ENCODE measurements at regions not wholly inside any gene's neighbourhood (a gene's known extent, or its start where the extent isn't known, plus 50 kb on each side); places are given as distances from the start of the nearest gene placed in this dataset.

DNA sequence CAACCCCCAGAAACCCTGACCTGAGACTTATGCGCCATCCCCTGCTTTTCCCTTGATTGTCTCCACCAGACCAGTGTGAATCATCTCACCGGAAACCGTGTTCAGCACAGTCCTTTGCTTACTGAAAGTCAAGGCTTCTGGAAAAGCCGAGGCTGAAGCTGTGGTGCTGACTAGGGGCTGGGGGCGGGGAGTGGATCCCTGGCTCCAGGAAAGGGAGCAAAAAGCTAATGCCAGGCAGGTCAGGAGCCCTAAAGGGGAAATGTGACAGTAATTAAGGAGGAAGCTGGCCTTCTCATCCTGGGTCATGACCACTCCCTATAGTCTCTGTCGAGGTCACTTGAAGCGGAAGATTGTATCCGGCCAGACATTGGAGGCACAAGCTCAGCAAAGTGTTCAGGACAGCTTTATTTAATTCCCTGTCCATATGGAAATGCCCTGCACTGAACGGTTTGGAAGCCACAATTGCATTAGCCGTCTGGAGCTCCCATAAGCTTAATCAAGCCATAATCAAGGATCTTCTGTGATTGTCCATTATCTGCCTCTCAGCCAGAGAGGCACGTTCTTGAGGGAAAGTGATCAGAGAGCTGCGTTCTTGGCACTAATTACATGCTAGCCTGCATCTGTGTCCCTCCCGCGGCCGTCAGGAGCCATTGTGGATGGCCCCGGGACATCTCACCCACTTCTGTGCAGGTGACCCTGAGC is 403.6 kb downstream of the RRAGC start:
- no peak overlapping the region for H3K27ac ChIP-seq
- TF ChIP-seq ZFX (IDR thresholded peaks at IDR 0.05), result no peak

DNA sequence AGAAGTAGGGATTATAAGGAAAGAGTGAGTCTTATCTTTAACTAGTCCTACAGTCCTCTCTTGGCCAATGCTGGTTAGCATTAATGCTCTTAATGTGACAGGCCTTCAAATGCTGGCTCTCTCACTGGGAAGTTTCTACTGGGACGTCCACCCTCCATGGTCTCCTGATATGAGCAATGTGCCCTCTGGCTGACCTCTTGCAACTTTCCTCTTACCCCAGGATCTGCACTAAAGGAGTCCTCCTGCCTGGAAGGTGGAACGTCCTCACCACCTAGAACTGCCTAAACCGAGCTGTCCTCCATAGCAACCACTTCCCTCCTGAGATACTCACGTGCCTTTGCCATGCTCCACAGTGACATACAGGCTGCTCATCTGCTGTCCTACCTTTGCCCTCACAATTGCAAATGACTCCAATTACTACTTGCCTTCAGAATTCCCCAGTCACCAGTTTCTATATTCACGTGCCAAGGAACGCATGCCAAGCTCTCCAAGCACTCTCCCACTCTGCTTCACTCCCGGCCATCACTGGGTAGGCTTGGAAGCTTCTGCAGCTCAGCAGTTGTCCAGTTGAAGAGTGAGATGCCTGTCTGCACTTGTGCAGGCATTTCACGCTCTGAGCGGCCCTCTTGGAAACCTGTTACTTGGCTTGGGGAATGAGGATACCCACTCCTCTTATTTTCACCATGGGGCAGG is 404.7 kb downstream of the RRAGC start:
- H3K27ac ChIP-seq, result no peak overlapping the region
- no peak for TF ChIP-seq ZFX (IDR thresholded peaks at IDR 0.05)
- TF ChIP-seq CTCF (conservative IDR thresholded peaks at IDR 0.05), result no peak

DNA sequence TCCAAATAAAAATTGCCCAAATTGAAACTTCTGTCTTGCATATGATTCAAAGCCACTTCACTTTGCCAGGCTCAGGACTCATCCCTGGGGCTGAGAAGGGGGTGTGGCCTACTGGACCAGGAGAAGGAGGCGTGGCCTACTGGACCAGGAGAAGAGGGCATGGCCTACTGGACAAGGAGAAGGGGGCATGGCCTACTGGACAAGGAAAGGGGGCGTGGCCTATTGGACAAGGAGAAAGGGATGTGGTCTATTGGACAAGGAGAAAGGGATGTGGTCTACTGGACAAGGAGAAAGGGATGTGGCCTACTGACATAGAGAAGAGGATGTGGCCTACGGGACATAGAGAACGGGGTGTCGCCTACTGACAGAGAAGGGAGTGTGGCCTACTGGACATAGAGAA is 405.3 kb downstream of the RRAGC start:
- TF ChIP-seq ZFX (IDR thresholded peaks at IDR 0.05), result no peak
- TF ChIP-seq CTCF (conservative IDR thresholded peaks at IDR 0.05), result no peak
- no peak overlapping the region for H3K27ac ChIP-seq

- no peak overlapping the region for H3K27ac ChIP-seq
- no peak for TF ChIP-seq CTCF (conservative IDR thresholded peaks at IDR 0.05)
These were observed 405.7 kb upstream of the POU3F1 start for GRCh38 chr1:38452246-38452645.

DNA sequence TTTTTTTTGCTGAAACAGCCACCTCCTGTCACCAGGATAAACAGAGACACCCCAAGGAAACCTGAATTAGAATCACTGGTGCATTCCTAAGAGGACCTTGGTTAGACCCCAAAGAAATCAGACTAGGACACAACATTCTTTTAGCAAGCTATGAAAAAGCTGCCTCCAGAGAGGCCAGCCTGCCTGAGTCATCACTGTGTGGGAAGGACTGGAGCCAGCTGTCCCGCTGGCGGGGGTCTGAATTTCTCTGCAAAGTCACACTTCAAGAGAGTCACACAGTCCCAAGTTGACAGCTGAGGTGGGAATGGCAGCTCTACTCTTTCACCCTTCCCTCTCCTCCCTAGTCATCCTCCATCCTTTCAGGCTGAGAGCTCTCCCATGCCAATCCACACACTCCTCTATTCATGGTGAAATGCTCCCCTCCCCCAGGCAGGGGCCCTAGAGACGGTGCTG is 405.0 kb upstream of the POU3F1 start:
- H3K27ac ChIP-seq, result no peak overlapping the region

GRCh38 chr1:38448893-38449292 is 402.3 kb upstream of the POU3F1 start:
- TF ChIP-seq CTCF (conservative IDR thresholded peaks at IDR 0.05) (no peak), ZFX (IDR thresholded peaks at IDR 0.05) (no peak)
- H3K27ac ChIP-seq, result no peak overlapping the region

More for the DNA sequence above, 405.0 kb upstream of the POU3F1 start:
- TF ChIP-seq CTCF (conservative IDR thresholded peaks at IDR 0.05) (no peak), ZFX (IDR thresholded peaks at IDR 0.05) (no peak)

DNA sequence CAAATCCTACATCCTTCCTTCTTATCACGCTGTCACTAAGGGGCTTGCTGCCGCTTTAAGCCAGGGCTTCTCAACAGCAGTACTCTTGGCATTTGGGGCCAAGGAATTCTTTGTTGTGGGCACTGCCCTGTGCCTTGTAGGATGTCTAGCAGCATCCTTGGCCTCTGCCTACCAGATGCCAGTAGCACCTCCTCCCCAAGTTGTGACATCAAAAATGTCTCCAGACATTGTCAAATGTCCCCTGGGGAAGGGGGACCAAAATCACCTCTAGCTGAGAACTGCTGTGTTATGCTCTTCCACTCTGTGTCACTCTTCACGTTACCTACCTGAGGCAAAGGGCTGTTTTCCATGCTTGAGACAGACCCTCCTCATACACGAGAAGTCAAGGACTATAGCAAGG is 400.3 kb upstream of the POU3F1 start:
- H3K27ac ChIP-seq, result no peak overlapping the region
- TF ChIP-seq CTCF (conservative IDR thresholded peaks at IDR 0.05), result no peak
- TF ChIP-seq ZFX (IDR thresholded peaks at IDR 0.05), result no peak
